NCI-H1417 treated with DMSO at 0.1 percent for 48 hours (cell line): ENCODE measurements at regions not wholly inside any gene's neighbourhood (a gene's known extent, or its start where the extent isn't known, plus 50 kb on each side); places are given as distances from the start of the nearest gene placed in this dataset.
"Not testable (repeated sequence)": the region's sequence is repeated elsewhere in the genome, so short reads cannot be mapped to it uniquely, and the experiment has no call there.

ENCODE experiments used
- DNase-seq: peaks from one replicate; lab custom pipeline; 2025; lab: John Stamatoyannopoulos, UW

GRCh38 chr5:115469904-115470516 lies 74.6 kb downstream of the FEM1C start:
- DNase-seq, result no peak

GRCh38 chr5:115467628-115468027 lies 76.9 kb downstream of the FEM1C start:
- DNase-seq, result no peak

GRCh38 chr5:115465431-115465830 lies 79.1 kb downstream of the FEM1C start:
- DNase-seq, result no peak

GRCh38 chr5:115463983-115464382 lies 80.6 kb downstream of the FEM1C start:
- no peak for DNase-seq

- DNase-seq, result no peak
Measured at GRCh38 chr5:115461506-115462290, 82.9 kb downstream of the FEM1C start.

GRCh38 chr5:115461093-115461492 lies 83.5 kb downstream of the FEM1C start:
- DNase-seq, result no peak

- no peak for DNase-seq
Measured at GRCh38 chr5:115460472-115460871, 84.1 kb downstream of the FEM1C start.

GRCh38 chr5:115459855-115460341 lies 84.7 kb downstream of the FEM1C start:
- DNase-seq, result no peak

- DNase-seq, result no peak
Measured at GRCh38 chr5:115458416-115458815, 86.2 kb downstream of the FEM1C start.

GRCh38 chr5:115458003-115458409 lies 86.6 kb downstream of the FEM1C start:
- DNase-seq, result no peak

GRCh38 chr5:115457571-115457970 lies 87.0 kb downstream of the FEM1C start:
- DNase-seq, result no peak

- no peak for DNase-seq
Measured at GRCh38 chr5:115456539-115457040, 88.0 kb downstream of the FEM1C start.

- no peak for DNase-seq
Measured at GRCh38 chr5:115456056-115456455, 88.5 kb downstream of the FEM1C start.

- no peak for DNase-seq
Measured at GRCh38 chr5:115455301-115455707, 89.3 kb downstream of the FEM1C start.

GRCh38 chr5:115453391-115454095 lies 91.0 kb downstream of the FEM1C start:
- DNase-seq, result no peak

GRCh38 chr5:115452536-115453235 lies 91.9 kb downstream of the FEM1C start:
- no peak for DNase-seq

GRCh38 chr5:115452083-115452482 lies 92.5 kb downstream of the FEM1C start:
- no peak for DNase-seq

GRCh38 chr5:115450741-115451140 lies 93.8 kb downstream of the FEM1C start:
- DNase-seq, result no peak

GRCh38 chr5:115448630-115449029 lies 95.9 kb downstream of the FEM1C start:
- DNase-seq, result not testable (repeated sequence)

- DNase-seq, result no peak
Measured at GRCh38 chr5:115440782-115441451, 103.7 kb downstream of the FEM1C start.

- DNase-seq, result no peak
Measured at GRCh38 chr5:115439639-115440038, 104.9 kb downstream of the FEM1C start.
